Activated naive CD8-positive, alpha-beta T cell treated with anti-CD3 and anti-CD28 coated beads, Interleukin-2, amount 10 ng/mL, durations not matched to agents 7 days and 5 days (primary cell): ENCODE measurements at regions not wholly inside any gene's neighbourhood (a gene's known extent, or its start where the extent isn't known, plus 50 kb on each side); places are given as distances from the start of the nearest gene placed in this dataset.

Experiments
- ATAC-seq: fragments of 150-1000 bp; cut with Tn5 transposase; one replicate; pipeline ENCODE4 v1.10.0; 2021; ENCODE audit warnings: low read depth, moderate library complexity
- POLR2A ChIA-PET: fragments of 350-600 bp; sonication (Branson Sonifier 250); formaldehyde crosslinking; loops from one replicate; lab custom pipeline; 2021; ENCODE audit warnings: antibody characterized with exemption; lab: Charles Lee
- DNase-seq: peaks from one replicate; pipeline ENCODE4 v3.0.0; 2021
- H3K27ac Mint-ChIP-seq: one replicate; pipeline ENCODE4 v1.8.0; 2022; ENCODE audit warnings: mild to moderate bottlenecking, mixed read lengths
- H3K27me3 Mint-ChIP-seq: one replicate; pipeline ENCODE4 v1.8.0; 2022; ENCODE audit warnings: mild to moderate bottlenecking, moderate library complexity, mixed read lengths
- H3K36me3 Mint-ChIP-seq: one replicate; pipeline ENCODE4 v1.8.0; 2021; ENCODE audit warnings: mild to moderate bottlenecking, mixed read lengths
- H3K4me1 Mint-ChIP-seq: one replicate; pipeline ENCODE4 v1.8.0; 2021; ENCODE audit warnings: mixed read lengths
- H3K4me3 Mint-ChIP-seq: one replicate; pipeline ENCODE4 v1.8.0; 2022; ENCODE audit warnings: mild to moderate bottlenecking, moderate library complexity, mixed read lengths
- H3K9me3 Mint-ChIP-seq: one replicate; pipeline ENCODE4 v1.8.0; 2021; ENCODE audit warnings: mixed read lengths

- Mint-ChIP-seq H3K36me3 (peaks cover 17% of the 10 kb centered on the region), H3K4me1 (no peaks in the 10 kb centered on the region), H3K27me3 (no peaks in the 10 kb centered on the region), H3K4me3 (no peak overlapping the region), H3K9me3 (no peaks in the 10 kb centered on the region), H3K27ac (no peak overlapping the region)
- POLR2A ChIA-PET = no interaction called here
- no peak for DNase-seq
- no peak for ATAC-seq
Observed at GRCh38 chr2:195392446-195393336, 264.3 kb upstream of the SLC39A10 start.

DNA sequence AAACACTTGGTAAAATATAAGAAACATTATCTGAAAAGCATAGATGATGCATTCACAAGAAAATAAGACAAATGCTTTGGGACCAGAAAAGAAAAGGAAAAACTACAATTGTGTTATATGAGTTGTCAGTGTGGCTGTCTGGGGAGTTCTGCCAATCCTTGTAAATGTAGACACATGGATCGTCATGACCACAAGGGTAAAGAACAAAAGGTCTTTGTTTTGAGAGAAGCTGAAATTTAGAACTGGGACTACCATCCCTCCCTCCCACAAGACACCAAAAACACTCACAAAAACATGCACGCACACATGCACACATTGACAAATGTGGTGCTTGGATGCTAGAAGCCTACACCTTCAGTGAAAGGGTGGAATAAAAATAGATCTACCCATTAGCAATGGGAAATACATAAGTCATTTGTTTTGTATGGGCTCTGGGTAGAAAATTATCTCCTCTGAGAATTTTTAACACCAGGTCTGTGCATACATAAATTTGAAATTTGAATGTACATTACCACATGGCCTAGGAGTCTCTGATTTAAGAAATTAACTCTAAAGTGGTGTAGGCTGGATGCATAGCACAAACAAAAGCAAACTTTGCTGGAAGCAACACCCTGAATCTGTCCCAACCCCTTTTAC lies 266.2 kb upstream of the SLC39A10 start:
- Mint-ChIP-seq H3K36me3 (peaks cover 17% of the 10 kb centered on the region), H3K27ac (no peak overlapping the region), H3K4me3 (no peak overlapping the region), H3K4me1 (peaks cover 3% of the 10 kb centered on the region), H3K9me3 (no peaks in the 10 kb centered on the region), H3K27me3 (no peaks in the 10 kb centered on the region)
- DNase-seq (no peak), ATAC-seq (no peak)
- POLR2A ChIA-PET = no interaction called here

- no peak for ATAC-seq
- peaks cover 29% of the 10 kb centered on the region for H3K36me3 Mint-ChIP-seq
- peaks cover 14% of the 10 kb centered on the region for H3K4me1 Mint-ChIP-seq
- no peaks in the 10 kb centered on the region for H3K27me3 Mint-ChIP-seq
- peaks cover 4% of the 10 kb centered on the region for H3K9me3 Mint-ChIP-seq
- POLR2A ChIA-PET = no interaction called here
- no peak overlapping the region for H3K4me3 Mint-ChIP-seq
- H3K27ac Mint-ChIP-seq = no peak overlapping the region
- DNase-seq = no peak
Observed at GRCh38 chr2:195388028-195388427, 269.0 kb upstream of the SLC39A10 start.

- Mint-ChIP-seq H3K4me1 (peaks cover 25% of the 10 kb centered on the region), H3K36me3 (peaks cover 31% of the 10 kb centered on the region), H3K27ac (peak overlapping the region; percentile 91), H3K9me3 (peaks cover 6% of the 10 kb centered on the region), H3K27me3 (no peaks in the 10 kb centered on the region), H3K4me3 (peak overlapping the region; percentile 76)
- peak; percentile 99 for ATAC-seq
- POLR2A ChIA-PET = no interaction called here
- peak; percentile 41 for DNase-seq
Observed at GRCh38 chr2:195382186-195382585, 274.8 kb upstream of the SLC39A10 start.

DNA sequence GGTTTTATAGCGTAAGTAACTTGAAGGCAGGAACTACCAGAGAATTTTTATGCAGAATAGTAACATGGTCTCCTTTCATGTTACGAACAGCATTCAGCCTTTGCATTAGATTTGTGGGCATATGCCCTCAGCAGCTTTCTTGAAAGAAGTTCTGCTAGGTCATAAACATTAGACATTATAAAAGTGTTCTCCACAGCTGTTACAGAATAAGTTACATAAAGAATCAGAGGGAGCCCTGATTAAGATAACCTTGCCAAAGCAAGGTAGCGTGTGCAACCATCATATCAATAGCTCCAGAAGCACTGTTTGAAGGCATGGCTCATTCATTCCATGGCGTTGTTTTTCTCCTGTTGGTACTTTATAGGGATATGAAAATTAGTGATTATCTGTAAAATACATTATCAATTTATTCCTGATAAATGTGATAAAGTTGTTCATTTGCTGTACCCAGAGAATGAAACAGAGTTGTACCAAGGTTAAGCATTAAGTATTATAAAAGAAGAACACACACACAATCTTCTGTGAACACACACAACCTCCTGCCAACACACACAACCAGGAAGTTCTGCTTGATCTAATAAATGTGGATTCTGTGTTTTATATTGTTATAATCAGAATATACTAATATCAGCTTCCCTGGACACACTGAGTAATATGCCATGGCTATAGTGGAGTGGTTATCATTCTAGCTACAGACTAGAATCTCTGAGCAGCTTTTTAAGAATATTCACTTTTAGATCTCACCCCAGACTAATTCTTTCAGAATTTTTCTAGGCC lies 286.7 kb upstream of the SLC39A10 start:
- no peak for ATAC-seq
- Mint-ChIP-seq H3K4me3 (no peak overlapping the region), H3K36me3 (peaks cover 12% of the 10 kb centered on the region), H3K9me3 (peaks cover 9% of the 10 kb centered on the region), H3K27me3 (no peaks in the 10 kb centered on the region), H3K4me1 (peaks cover 7% of the 10 kb centered on the region), H3K27ac (no peak overlapping the region)
- DNase-seq = no peak
- POLR2A ChIA-PET = no interaction called here

DNA sequence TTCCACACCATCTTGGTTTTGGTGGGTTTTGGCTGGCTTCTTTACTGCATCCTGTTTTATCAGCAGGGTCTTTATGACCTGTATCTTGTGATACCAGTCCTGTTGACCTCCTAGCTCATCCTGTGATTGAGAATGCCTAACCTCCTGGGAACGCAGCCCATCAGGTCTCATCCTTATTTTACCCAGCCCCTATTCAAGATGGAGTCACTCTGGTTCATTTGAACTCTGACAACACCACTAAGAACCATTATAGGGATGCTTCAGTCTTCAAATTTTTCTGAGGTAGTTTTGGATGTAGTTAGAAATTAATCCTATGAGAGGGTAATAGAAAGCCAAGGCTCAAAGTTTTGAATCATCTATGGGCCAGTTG lies 287.8 kb upstream of the SLC39A10 start:
- H3K27me3 Mint-ChIP-seq = no peaks in the 10 kb centered on the region
- POLR2A ChIA-PET = no interaction called here
- ATAC-seq (no peak), DNase-seq (no peak)
- H3K4me1 Mint-ChIP-seq = peaks cover 7% of the 10 kb centered on the region
- H3K9me3 Mint-ChIP-seq = peaks cover 9% of the 10 kb centered on the region
- no peak overlapping the region for H3K27ac Mint-ChIP-seq
- H3K4me3 Mint-ChIP-seq = no peak overlapping the region
- H3K36me3 Mint-ChIP-seq = peaks cover 17% of the 10 kb centered on the region

GRCh38 chr2:195368249-195369217 lies 288.5 kb upstream of the SLC39A10 start:
- H3K27me3 Mint-ChIP-seq = no peaks in the 10 kb centered on the region
- H3K4me1 Mint-ChIP-seq = peaks cover 7% of the 10 kb centered on the region
- POLR2A ChIA-PET = no interaction called here
- H3K36me3 Mint-ChIP-seq = peaks cover 17% of the 10 kb centered on the region
- H3K4me3 Mint-ChIP-seq = no peak overlapping the region
- DNase-seq (no peak), ATAC-seq (no peak)
- H3K27ac Mint-ChIP-seq = no peak overlapping the region
- peaks cover 9% of the 10 kb centered on the region for H3K9me3 Mint-ChIP-seq

DNA sequence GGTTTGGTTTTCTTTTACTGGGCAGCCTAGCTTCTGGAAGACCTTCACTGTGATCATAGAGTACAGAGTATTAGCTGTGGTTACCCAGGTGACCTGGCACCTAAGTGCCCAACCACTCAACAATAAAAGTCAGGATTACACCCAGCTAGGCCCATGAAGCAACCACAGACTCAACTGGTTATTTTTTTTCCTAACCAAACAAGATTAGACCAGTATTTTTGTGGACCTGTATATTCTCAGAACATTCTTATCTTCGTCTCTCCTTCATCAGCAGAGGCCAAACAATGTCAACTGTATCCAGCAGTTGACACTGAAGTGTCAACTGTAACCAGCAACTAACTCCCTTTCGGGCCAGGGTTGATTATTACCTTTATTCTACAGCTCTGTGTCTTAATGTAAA lies 289.2 kb upstream of the SLC39A10 start:
- H3K9me3 Mint-ChIP-seq = peaks cover 9% of the 10 kb centered on the region
- no peak overlapping the region for H3K4me3 Mint-ChIP-seq
- DNase-seq (no peak), ATAC-seq (no peak)
- no peak overlapping the region for H3K27ac Mint-ChIP-seq
- peaks cover 7% of the 10 kb centered on the region for H3K4me1 Mint-ChIP-seq
- peaks cover 17% of the 10 kb centered on the region for H3K36me3 Mint-ChIP-seq
- POLR2A ChIA-PET = no interaction called here
- no peaks in the 10 kb centered on the region for H3K27me3 Mint-ChIP-seq

DNA sequence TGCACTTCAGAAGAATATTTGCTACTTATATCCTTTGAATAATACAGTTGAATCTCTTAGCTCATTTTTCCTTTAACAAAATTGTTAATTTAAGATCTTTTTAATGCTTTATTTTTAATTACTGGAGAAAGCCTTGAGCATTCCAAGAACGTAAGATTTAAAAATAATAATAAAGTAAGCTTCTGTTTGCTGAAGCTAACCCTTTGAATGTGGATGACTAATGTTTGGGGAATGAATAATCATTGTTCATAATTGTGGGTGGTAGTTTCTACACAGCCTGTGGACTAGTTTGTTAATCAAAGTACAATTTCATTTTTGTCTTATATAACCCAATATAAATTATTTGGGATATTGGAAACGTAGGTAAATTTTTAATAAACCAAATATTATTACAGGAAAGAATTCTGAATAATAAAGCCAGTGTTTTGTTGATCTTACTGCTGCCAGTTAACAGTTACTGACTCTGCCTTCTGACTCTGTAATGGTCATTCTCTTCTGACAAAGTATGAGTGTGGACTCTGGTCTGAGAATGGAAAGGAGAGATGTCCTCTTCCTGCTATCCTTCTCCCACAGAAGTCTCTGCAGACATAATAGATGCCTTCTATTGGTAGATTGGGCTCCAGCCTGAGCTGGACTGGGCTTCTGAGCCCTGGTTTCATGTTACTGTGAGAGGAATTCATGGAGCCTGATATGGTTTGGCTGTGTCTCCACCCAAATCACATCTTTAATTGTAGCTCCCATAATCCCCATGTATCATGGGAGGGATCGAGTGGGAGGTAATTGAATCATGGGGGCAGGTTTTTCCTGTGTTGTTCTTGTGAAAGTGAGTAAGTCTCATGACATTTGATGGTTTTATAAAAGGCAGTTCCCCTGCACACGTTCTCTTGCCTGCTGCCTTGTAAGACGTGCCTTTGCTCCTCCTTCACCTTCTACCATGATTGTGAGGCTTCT lies 292.7 kb upstream of the SLC39A10 start:
- Mint-ChIP-seq H3K4me1 (peaks cover 9% of the 10 kb centered on the region), H3K4me3 (no peak overlapping the region), H3K36me3 (peaks cover 15% of the 10 kb centered on the region), H3K9me3 (peaks cover 9% of the 10 kb centered on the region), H3K27ac (no peak overlapping the region), H3K27me3 (no peaks in the 10 kb centered on the region)
- no peak for ATAC-seq
- POLR2A ChIA-PET = no interaction called here
- DNase-seq = no peak

DNA sequence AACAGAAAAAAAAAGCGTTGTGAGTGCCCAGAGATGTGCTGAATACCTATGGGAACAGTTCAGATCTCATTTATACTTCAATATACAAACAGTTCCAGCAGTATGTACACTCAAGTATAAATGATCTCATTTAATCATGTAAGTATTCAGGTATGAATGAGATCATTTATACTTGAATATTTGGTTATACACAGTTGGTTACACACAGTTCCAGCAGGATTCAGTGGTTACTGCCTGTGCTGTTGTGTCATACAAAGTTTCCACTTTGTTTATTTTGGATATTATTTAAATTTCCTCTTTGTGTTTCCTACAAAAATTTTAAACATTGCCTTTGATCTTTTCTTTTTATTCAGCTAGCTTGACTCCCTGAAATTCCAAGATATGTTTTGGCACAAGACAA lies 293.5 kb upstream of the SLC39A10 start:
- Mint-ChIP-seq H3K27me3 (no peaks in the 10 kb centered on the region), H3K36me3 (peaks cover 12% of the 10 kb centered on the region), H3K9me3 (peaks cover 6% of the 10 kb centered on the region), H3K4me3 (no peak overlapping the region), H3K27ac (no peak overlapping the region), H3K4me1 (peaks cover 9% of the 10 kb centered on the region)
- ATAC-seq = no peak
- POLR2A ChIA-PET = no interaction called here
- DNase-seq = no peak

DNA sequence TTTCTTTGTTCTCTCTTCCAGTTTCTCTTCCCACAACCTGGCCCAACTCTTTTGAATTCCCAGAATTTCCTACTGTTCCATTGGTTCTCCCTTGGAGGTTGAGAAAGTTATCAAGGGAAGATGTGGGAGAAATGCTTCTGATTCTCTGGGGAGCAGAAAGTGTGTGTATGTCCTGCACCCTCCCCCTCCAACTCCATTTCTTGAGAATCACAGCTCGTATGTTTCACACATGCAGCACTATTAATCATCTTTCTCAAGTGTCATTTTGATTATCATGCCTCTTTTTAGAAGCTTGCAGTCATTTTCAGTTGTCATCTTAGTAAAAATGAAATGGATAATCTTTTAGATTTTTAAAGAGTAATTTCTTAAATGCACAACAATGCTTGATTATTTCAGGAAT lies 296.8 kb upstream of the SLC39A10 start:
- H3K27ac Mint-ChIP-seq = no peak overlapping the region
- DNase-seq = no peak
- peaks cover 6% of the 10 kb centered on the region for H3K4me1 Mint-ChIP-seq
- H3K4me3 Mint-ChIP-seq = no peak overlapping the region
- ATAC-seq = no peak
- H3K27me3 Mint-ChIP-seq = peaks cover 2% of the 10 kb centered on the region
- H3K9me3 Mint-ChIP-seq = peaks cover 5% of the 10 kb centered on the region
- H3K36me3 Mint-ChIP-seq = peaks cover 4% of the 10 kb centered on the region
- POLR2A ChIA-PET = no interaction called here
